ENCODE measurements at regions not wholly inside any gene's neighbourhood (a gene's known extent, or its start where the extent isn't known, plus 50 kb on each side); places are given as distances from the start of the nearest gene placed in this dataset.

DNA sequence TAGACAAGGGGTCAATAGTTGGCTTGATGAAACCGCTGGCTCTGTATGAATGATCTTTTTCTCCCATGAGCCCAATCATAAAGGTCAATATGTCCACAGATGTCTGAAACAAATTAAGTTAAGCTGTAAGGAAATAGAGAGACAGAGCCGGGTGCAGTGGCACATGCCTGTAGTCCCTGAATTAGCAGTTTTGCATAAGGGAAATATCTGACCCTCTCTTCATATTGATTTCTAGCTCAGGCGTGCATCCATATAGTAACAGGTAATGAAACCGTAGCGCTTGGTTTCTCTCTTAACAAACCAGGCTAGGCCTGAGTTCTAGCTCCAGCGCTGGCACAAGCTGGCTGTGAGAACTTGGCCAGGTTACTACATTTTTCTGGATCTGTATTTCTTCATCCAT lies 118.1 kb upstream of the ERCC6L2 start:
- DNase-seq (ENCODE audit: low read depth), result no peak

DNA sequence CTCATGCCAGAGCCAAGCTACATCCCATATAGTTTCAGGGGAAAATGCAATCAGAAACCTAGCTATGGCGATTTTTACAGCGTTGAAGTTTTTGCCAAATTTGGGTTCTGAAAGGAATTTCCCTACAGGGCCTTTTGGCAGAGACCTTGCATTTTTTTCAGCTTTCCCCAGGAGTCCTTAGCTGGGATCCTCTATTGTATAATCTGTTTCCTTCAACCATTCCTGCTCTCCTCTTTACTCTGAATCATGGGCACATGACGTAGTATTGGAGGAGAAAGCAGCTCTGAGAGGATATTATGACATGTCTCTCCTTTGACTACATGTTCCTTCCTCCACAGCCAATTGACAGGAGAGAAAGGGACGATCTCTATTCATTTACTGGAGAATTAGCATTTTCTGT lies 118.5 kb upstream of the ERCC6L2 start:
- peak; percentile 82 for DNase-seq (ENCODE audit: low read depth)

DNA sequence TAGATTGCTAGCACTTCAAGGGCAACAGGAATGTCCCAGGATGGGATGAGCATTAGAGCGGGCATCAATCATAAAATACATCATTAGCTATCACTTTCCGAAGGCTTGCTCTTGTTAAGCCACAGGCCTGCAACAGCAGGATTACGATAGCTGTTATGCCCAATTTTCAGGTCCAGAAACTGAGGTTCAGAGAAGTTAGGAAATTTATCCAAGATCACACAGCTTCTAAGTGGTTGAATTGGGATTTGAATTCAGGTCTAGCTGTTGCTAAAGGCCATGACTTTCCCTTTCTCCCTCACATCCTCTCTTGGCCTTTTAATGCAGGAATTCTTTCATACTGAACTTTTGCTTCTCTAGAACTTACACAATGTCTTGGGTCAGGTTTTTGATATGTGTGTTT lies 119.4 kb upstream of the ERCC6L2 start:
- no peak for DNase-seq (ENCODE audit: low read depth)

DNA sequence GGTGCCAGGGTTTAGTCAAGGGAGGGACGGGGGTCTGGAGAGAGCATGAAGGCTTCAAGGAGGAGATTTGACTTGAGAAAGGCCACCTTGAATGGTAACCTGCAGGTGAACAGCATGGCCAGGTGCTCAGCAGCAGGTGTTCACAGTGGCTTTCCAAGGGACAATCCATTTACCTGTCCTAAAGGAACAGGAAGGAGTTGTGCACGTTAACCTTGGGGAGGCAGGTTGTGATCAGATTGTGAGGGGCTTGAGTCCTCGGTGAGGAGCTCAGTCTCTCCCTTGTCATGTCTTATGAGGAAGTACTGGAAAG lies 120.1 kb upstream of the ERCC6L2 start:
- DNase-seq (ENCODE audit: low read depth), result no peak

DNA sequence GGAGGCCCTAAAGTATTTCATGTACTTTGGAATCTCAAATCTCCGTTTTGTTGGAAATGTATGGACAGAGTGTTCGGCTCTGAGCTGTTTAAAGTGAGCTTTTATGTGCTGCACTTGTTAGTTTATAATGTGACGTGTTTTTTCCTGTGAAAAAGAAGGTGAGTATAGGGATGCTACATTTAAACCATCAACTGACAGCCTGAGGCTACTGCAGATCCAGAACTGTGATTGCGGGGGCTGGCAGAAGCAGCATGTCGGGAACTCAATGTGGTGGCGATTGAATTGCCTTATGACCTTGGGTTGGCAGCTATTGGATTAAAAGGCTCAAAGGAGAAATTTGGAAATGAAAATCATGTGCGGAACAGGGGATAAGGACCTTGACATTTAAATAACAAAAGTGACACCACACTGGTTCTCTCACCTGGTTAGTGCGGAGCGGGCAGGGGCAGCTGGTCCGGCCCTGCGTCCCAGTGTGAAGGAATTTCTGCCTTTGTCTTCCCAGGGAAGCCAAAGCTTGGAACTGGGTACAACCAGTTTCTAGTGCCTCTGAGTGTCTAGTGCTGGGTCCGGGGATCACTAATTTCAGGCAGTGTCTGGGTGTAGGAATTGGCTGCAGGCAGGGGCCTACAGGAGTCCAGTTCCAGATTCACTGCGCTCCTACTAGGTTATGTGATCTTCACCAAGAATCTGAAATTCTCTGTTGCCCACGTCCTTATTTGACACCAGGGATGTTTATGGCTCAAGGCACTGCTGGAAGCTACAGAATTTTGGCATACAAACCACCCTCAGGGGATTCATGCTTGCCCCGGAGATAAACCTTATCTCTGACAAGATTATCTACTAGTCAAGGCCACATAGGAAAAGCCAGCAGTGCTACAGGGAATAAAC lies 120.7 kb upstream of the ERCC6L2 start:
- no peak for DNase-seq (ENCODE audit: low read depth)

DNA sequence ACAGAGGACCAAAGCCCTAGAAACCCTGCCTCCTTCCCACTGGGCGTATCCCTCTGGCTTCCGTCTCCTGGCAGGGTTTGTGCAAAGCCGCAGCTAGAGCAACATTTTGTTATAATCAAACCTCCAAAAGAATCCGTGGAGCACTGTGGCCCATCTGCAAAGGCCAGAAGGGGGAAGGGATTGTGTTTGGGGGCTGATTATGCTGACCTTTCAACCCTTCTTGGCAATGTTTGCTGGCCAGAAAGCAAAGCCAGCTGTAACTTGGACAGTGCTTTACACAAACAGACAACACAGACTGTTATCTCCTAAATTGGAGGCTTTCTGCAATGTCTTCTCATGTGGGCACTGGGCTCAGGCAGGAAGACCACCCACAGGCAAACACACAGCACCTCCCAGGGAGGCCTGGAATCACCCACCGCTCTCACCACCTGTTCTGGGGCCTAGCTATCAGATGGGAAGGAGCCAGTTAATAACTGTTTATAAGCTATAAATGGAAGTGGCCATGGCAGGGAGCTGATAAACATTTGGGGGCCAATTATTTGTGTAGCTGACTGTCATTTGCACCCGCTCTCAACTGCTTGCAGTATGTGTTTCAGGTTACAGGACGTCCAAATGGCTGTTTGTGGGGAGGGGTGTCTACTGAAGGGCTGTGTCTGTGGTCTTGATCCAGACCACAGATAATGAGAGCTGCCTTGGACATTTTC lies 121.6 kb upstream of the ERCC6L2 start:
- DNase-seq (ENCODE audit: low read depth), result no peak

DNA sequence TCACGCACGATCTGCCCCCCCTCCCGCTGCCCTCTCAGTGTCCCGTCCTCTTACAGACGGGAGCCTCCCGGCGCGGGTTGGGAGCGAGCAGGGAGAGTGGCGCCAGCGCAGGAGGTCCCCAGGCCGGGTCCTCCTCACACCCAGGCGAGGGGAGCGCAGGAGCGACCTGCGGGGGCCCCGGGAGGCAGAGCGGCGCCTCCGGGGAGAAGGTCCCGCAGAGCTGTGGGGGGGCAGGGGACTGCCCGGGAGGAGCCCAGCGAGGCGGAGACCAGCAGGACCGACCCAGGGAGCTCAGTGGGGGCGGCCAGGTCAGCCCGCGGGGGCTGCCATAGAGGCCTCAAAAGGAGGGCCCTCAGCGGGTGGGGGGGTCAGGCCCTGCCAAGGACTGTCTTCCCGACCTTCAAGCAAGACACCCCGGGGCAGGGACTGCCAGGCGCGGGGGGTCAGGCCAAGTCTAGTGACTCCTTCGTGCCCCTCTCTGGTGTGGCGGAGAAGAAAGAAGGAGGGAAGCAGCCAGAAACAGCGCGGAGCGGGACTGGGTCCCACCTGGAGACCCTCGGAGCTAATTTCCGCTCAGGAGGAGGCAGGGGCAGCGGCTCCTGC lies 123.3 kb upstream of the ERCC6L2 start:
- no peak for DNase-seq (ENCODE audit: low read depth)

DNA sequence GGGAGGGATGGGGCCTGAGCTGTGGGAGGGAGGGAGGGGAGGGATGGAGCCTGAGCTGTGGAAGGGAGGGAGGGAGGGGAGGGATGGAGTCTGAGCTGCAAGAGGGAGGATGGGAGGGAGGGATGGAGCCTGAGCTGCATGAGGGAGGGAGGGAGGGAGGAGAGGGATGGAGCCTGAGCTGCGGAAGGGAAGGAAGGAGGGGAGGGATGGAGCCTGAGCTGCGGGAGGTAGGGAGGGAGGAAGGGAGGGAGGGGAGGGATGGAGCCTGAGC lies 124.0 kb upstream of the ERCC6L2 start:
- DNase-seq (ENCODE audit: low read depth), result no peak

DNA sequence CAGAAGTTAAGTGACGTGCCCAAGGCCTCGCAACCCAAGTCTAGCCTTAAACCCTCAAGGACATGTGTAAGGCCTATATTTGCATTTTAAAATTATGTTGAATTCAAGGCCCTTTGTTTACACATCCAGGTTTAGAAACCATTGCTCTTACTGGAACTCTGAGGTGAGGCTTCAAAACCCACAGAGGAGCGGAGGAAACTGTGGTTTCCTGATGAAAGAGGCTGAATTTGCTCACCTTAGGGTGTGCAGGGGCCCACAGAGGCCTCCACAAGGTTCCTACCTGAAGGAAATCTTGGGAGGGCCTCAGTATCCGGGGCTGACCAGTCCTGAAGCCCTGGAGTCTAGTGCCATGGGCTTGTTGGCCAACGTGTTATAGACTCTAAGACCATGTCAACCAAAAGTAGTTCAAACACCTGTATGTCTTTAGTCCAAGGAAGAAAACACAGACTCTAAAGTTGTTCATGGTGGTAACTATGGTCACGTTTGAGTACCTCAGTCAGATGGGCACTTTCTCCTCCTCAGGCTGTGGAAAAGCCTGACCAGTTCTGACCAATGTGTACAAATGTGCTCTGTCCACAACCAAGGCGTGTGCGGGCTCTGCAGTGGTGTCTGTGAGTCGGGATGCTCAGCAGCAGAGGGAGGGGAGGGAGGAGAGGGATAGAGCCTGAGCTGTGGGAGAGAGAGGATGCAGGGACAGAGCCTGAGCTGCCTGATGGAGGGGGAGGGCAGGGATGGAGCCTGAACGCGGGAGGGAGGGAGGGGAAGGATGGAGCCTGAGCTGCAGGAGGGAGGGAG lies 124.6 kb upstream of the ERCC6L2 start:
- DNase-seq (ENCODE audit: low read depth), result no peak

DNA sequence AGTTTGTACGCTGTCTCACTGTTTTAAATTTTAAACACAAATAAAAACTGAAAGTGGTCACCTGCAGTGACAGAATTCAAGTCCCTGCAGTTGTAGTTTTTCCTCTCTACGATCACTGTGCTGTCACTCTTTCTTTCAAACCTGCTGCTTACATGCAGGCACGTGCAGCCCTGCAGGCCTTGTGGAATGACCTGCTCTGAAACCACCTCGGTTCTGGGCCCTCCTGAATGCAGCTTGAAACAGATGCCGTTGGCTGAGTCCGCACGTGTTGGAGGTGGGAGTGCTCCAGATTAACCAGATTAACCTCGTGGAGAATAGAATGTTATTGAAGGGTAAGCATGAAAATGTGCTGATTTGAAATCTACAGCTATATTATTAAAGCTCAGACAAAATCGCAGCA lies 126.0 kb upstream of the ERCC6L2 start:
- DNase-seq (ENCODE audit: low read depth), result no peak

DNA sequence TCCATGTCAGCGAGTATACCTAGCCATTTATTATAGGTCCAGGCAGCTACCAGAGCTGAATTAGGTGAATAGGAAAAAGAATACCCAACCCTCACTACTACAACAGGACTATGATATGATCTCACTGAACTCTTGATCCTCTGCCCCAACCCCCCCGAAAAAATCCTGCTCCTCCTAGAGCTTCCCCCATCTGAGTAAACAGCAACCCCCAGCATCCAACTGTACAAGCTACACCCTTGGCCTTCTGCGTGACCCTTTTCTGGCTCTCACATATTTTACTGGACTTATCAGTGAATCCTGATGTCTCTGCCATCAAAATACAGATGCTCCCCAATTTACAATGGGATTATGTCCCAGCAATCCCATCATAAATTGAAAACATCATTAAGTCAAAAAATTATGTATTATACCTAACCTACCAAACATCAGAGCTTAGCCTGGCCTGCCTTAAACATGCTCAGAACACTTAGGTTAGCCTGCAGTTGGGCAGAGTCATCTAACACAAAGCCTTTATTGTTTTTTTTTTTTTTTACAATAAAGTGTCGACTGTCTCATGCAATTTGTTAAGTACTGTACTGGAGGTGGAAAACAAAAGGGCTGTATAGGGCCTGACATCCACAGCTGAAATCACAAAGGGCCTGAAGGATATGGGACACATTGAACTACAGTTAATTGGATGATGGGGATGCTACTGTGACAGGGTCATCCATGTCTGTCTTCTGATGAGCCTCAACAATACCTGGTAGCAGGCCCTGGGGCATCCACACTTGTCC lies 128.9 kb upstream of the ERCC6L2 start:
- DNase-seq (ENCODE audit: low read depth), result no peak

DNA sequence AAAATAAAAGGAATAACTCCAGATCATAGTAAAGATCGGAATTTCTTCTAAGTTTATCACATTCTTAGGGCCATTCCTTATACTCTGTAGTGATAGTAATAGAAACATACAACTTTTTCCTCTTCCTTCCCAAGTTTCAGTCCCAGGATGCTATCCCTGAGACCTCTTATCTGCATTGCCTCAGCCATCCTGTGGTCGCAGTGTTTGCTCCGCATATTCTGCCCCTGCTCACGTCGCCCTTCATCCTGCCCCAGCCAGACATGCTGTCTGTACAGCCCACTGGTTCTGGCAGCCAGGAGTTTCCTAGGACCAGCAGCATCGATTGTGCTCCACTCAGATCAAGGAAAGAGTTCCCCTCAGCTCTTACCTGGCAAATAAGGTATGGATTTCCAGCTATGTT lies 132.7 kb upstream of the ERCC6L2 start:
- DNase-seq (ENCODE audit: low read depth), result no peak

DNA sequence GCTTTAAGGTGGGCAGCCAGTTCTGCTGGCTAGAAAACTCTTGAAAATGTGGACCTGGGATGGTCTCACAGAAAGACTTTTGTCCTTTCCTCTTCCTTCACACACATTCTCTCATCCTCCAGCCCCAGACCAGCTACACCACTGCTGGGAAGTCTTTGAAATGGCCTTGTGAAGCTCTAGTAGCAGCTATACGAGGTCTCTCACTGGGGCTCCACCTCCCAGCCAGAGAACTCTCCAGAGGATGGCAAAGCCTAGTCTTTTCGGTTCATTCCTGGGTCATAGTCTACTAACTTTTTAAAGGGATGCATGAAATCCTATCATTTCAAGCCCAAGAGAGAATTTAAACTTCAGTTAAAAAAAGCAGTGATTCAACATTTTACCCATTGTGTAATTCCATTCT lies 133.9 kb upstream of the ERCC6L2 start:
- DNase-seq (ENCODE audit: low read depth), result no peak

DNA sequence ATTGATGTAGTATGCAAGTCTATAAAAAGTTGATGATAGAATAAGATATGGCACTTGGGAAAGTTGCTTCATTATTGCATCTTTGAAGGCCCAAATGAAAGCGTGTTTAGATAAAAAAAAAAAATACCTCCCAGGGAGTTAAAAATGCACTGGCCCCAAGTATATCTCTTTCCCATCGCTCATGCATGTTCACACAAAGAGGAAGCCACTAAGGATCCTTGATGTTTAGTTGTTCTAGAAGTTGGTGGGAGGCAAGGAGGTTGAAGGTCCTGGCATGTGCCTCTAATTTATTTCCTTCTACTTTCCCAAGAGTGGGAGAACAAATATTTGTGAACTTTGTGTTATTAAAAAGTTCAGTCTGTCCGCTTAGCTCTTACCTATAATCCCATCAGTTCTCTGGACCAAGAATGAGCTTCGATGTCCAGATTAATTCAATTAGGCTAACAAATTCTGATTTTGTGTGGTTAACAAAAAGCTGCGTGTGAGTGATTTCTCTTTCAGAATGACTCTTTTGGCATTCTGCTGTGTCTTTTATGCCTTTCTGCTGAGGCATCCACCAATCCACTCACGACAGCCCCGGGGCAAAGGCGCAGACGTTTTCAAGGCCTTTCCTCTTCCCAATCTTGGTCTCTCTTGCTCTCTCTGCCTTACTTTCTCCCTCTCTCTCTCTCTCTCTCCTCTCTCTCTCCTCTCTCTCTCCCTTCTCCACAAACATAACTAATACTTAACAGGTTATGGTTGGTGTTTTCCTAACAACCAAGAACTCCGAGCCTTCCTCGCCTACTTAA lies 135.1 kb upstream of the ERCC6L2 start:
- peak; percentile 49 for DNase-seq (ENCODE audit: low read depth)

DNA sequence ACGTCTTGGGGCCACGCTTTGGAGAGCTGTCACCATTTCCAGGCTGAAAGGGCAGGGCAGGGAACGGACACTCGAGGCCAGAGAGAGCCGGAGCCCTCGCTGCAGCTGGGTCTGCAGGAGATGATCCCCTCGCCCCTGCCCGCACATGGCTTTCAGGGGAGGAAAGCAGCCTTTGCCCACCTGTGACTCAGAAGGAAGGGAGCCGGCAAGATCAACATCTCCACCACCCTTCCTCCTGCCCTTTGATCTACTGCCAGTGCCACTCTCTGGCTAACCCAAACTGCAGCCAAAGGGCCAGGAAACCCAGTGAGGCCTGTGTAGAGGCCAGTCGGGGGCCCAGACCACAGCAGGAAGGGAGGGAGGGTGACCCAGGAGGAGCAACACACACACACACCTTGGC lies 137.1 kb upstream of the ERCC6L2 start:
- no peak for DNase-seq (ENCODE audit: low read depth)

DNA sequence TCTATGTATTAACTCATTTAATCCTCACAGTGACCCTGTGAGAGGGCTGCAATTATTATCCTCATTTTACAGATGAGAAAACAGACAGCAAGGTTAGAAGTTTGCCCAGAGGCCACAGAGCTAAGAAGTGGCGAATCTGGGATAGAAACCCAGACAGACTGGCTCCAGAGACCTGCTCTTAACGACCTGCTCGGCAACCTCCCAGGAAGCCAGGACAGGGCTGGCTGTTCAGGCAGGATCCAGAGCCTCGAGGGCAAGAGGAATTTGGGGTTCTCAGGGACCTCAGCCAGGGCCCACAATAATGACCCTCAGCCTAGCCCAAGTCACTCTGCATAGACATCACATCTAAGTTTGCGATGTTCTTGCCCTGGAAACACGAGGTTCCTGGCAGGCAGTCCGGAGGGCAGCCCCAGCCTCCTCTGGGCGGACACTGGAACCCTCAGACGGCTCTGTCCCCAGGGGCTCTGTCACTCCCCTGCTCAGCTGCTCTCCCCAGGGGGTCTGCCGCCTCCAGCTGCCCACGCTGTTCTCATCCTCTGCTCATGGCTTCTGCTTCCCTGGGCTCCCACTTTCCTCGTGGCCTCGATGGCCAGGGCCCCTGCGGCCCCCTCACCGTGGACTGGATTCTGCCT lies 138.5 kb upstream of the ERCC6L2 start:
- no peak for DNase-seq (ENCODE audit: low read depth)

DNA sequence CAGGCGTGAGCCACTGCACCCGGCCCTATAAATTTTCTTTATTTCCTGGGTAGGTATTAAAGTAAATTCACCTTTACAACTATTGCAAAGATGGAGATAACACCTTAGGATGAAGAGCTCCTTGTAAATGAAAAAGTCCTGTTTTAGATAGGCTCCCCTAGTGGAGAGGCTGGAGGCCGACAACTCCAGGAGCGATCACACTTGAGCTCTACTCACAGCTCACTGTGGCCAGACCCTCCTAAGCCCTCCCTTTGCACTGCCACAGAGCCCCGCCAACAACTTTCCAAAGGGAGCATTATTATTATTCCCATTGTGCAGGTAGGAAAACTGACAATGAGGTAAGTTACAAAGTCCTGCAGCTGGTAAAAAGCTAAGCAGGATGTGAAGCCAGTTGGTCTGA lies 139.1 kb upstream of the ERCC6L2 start:
- no peak for DNase-seq (ENCODE audit: low read depth)

DNA sequence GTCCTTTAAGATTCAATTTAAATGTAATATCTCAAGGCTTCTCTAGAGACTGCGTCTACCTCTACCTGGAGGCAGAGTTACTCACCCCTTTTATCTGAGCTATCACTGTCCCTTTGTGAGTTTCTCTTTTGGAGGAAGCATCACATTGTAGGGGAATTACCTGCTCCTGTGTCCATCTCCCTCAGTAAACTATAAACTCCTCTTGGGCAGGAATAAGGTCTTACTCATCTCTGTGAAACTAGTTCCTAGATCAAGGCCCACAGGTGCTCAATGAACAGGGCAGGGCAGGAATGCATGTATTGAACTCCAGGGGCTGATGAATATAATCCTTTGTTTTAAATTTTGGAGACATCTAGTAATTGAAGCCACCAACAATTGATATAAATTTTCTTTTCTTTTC lies 139.8 kb upstream of the ERCC6L2 start:
- no peak for DNase-seq (ENCODE audit: low read depth)

DNA sequence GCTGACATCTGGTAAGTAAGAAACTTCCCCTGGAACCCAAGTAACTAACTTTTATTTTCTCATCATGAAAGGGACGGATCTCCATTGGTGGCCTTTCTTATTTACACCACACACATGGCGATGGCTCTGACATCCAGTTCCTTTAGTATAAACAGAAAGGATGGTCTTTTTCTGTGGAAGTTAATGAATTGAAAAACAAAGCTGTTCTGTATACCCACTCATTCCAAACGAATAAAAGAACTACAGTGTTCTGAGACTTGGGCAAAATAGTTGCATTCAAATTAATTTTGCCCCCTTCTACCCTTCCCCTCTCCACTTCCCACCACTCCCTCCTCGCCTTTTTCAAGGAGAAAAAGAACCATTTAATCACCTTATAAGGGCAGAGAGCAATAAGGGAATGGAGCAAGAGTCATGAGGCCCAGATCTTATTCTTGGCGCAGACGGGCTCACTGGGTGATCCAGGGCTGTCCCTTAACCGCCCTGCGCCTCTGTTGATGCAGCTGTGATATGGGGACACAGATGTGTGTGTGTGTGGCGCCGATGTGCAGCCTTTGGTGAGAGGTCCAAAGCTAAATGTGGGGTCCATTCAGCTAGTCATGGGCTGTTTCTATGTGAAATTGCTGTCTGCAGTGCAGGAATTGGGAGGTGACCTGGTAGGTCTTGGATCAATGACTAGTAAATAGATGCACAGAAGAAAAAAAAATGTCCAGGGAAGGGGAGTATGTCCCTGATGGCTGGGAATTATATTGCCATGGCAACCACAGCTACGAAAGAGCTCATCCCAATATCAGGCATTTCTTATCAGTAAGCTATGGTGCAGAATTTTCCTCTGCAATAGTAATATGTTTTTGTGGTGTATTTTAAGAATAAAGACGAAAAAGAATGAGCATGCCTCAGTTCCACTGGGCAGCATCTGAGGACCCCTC lies 141.5 kb upstream of the ERCC6L2 start:
- DNase-seq (ENCODE audit: low read depth), result peak; percentile 35

Data from RPMI7951 (cell line).